ENCODE measurements at regions not wholly inside any gene's neighbourhood (a gene's known extent, or its start where the extent isn't known, plus 50 kb on each side); places are given as distances from the start of the nearest gene placed in this dataset.

GRCh38 chr12:77625441-77625840 lies 205.3 kb upstream of the NAV3 start:
- Histone ChIP-seq H3K27ac (ENCODE audit: low read length) (no peak overlapping the region), H3K4me3 (ENCODE audit: control insufficient read depth in 1 of 2, extremely low read depth in 1 of 2, low read length in 1 of 2) (no peak overlapping the region), H3K9me3 (no peaks in the 10 kb centered on the region), H3K4me1 (ENCODE audit: control insufficient read depth in 1 of 2, extremely low read depth in 1 of 2, insufficient read depth in 2 of 2, low read length in 2 of 2) (no peaks in the 10 kb centered on the region), H3K36me3 (ENCODE audit: control insufficient read depth in 2 of 2, extremely low read depth in 1 of 2, insufficient read depth in 1 of 2, low read length in 1 of 2) (no peaks in the 10 kb centered on the region), H3K27me3 (replicated peaks in 1 of 2; ENCODE audit: control insufficient read depth in 2 of 2, extremely low read depth in 1 of 2, insufficient read depth in 2 of 2, low read length in 1 of 2) (no peaks in the 10 kb centered on the region)
- Mint-ChIP-seq H3K27ac (no peak overlapping the region), H3K9me3 (peaks cover 14 to 31% (median 17%) of the 10 kb centered on the region in 3 donors), H3K4me1 (no peaks in the 10 kb centered on the region), H3K27me3 (no peaks in the 10 kb centered on the region), H3K4me3 (no peak overlapping the region), H3K36me3 (no peaks in the 10 kb centered on the region)
- no peak for ATAC-seq (replicated peaks in 1 of 4)
- DNase-seq = no peak
- CTCF ChIA-PET = no interaction called here
- POLR2A ChIA-PET = no interaction called here
- 100% methylated on average over 1 of the region's 3 CpGs for WGBS (ENCODE audit: insufficient coverage)

- no peaks in the 10 kb centered on the region for H3K4me1 Mint-ChIP-seq
- peaks cover 8 to 19% (median 14%) of the 10 kb centered on the region in 3 donors for H3K9me3 Mint-ChIP-seq
- no peaks in the 10 kb centered on the region for H3K27me3 ChIP-seq (replicated peaks in 1 of 2; ENCODE audit: control insufficient read depth in 2 of 2, extremely low read depth in 1 of 2, insufficient read depth in 2 of 2, low read length in 1 of 2)
- H3K27ac ChIP-seq (ENCODE audit: low read length) = no peak overlapping the region
- no peaks in the 10 kb centered on the region for H3K27me3 Mint-ChIP-seq
- ATAC-seq (replicated peaks in 1 of 4) (no peak), DNase-seq (no peak)
- no peaks in the 10 kb centered on the region for H3K4me1 ChIP-seq (ENCODE audit: control insufficient read depth in 1 of 2, extremely low read depth in 1 of 2, insufficient read depth in 2 of 2, low read length in 2 of 2)
- H3K27ac Mint-ChIP-seq = no peak overlapping the region
- H3K9me3 ChIP-seq = no peaks in the 10 kb centered on the region
- no peak overlapping the region for H3K4me3 ChIP-seq (ENCODE audit: control insufficient read depth in 1 of 2, extremely low read depth in 1 of 2, low read length in 1 of 2)
- H3K4me3 Mint-ChIP-seq = no peak overlapping the region
- no peaks in the 10 kb centered on the region for H3K36me3 ChIP-seq (ENCODE audit: control insufficient read depth in 2 of 2, extremely low read depth in 1 of 2, insufficient read depth in 1 of 2, low read length in 1 of 2)
- POLR2A ChIA-PET = interaction anchor here in 1 of 2 donors (0.5 kb wide), 1 partner anchor 12 kb away, joined by 3 read pairs; no protein-coding TSS in a partner anchor
- WGBS (ENCODE audit: insufficient coverage) = no CpG with 5 or more reads among the region's 3 CpGs
- no peaks in the 10 kb centered on the region for H3K36me3 Mint-ChIP-seq
- CTCF ChIA-PET = no interaction called here
Measured at GRCh38 chr12:77619425-77619824, 211.3 kb upstream of the NAV3 start.

GRCh38 chr12:77617818-77618217 lies 212.9 kb upstream of the NAV3 start:
- Mint-ChIP-seq H3K4me3 (no peak overlapping the region), H3K9me3 (peaks cover 5 to 11% (median 6%) of the 10 kb centered on the region in 3 donors), H3K27ac (no peak overlapping the region), H3K27me3 (no peaks in the 10 kb centered on the region), H3K36me3 (no peaks in the 10 kb centered on the region), H3K4me1 (no peaks in the 10 kb centered on the region)
- no peaks in the 10 kb centered on the region for H3K4me1 ChIP-seq (ENCODE audit: control insufficient read depth in 1 of 2, extremely low read depth in 1 of 2, insufficient read depth in 2 of 2, low read length in 2 of 2)
- ATAC-seq (replicated peaks in 1 of 4) = no peak
- no peaks in the 10 kb centered on the region for H3K9me3 ChIP-seq
- ChIA-PET POLR2A (no interaction called here), CTCF (no interaction called here)
- no peak overlapping the region for H3K27ac ChIP-seq (ENCODE audit: low read length)
- H3K27me3 ChIP-seq (replicated peaks in 1 of 2; ENCODE audit: control insufficient read depth in 2 of 2, extremely low read depth in 1 of 2, insufficient read depth in 2 of 2, low read length in 1 of 2) = no peaks in the 10 kb centered on the region
- no CpG with 5 or more reads among the region's 1 CpG for WGBS (ENCODE audit: insufficient coverage)
- DNase-seq = no peak
- no peak overlapping the region for H3K4me3 ChIP-seq (ENCODE audit: control insufficient read depth in 1 of 2, extremely low read depth in 1 of 2, low read length in 1 of 2)
- H3K36me3 ChIP-seq (ENCODE audit: control insufficient read depth in 2 of 2, extremely low read depth in 1 of 2, insufficient read depth in 1 of 2, low read length in 1 of 2) = no peaks in the 10 kb centered on the region

- no CpG with 5 or more reads among the region's 2 CpGs for WGBS (ENCODE audit: insufficient coverage)
Measured at GRCh38 chr12:77615332-77615731, 215.4 kb upstream of the NAV3 start.

GRCh38 chr12:77613411-77613810 lies 217.3 kb upstream of the NAV3 start:
- Mint-ChIP-seq H3K27ac (no peak overlapping the region), H3K9me3 (peaks cover 6 to 11% (median 7%) of the 10 kb centered on the region in 3 donors), H3K36me3 (no peaks in the 10 kb centered on the region), H3K4me3 (no peak overlapping the region), H3K27me3 (no peaks in the 10 kb centered on the region), H3K4me1 (no peaks in the 10 kb centered on the region)
- H3K27me3 ChIP-seq (replicated peaks in 1 of 2; ENCODE audit: control insufficient read depth in 2 of 2, extremely low read depth in 1 of 2, insufficient read depth in 2 of 2, low read length in 1 of 2) = no peaks in the 10 kb centered on the region
- no peaks in the 10 kb centered on the region for H3K36me3 ChIP-seq (ENCODE audit: control insufficient read depth in 2 of 2, extremely low read depth in 1 of 2, insufficient read depth in 1 of 2, low read length in 1 of 2)
- ChIA-PET CTCF (no interaction called here), POLR2A (no interaction called here)
- no peak for DNase-seq
- no peak overlapping the region for H3K4me3 ChIP-seq (ENCODE audit: control insufficient read depth in 1 of 2, extremely low read depth in 1 of 2, low read length in 1 of 2)
- no peaks in the 10 kb centered on the region for H3K4me1 ChIP-seq (ENCODE audit: control insufficient read depth in 1 of 2, extremely low read depth in 1 of 2, insufficient read depth in 2 of 2, low read length in 2 of 2)
- no CpG with 5 or more reads among the region's 4 CpGs for WGBS (ENCODE audit: insufficient coverage)
- no peak overlapping the region for H3K27ac ChIP-seq (ENCODE audit: low read length)
- H3K9me3 ChIP-seq = no peaks in the 10 kb centered on the region
- no peak for ATAC-seq (replicated peaks in 1 of 4)

More at GRCh38 chr12:77615332-77615731, 215.4 kb upstream of the NAV3 start:
- ChIA-PET POLR2A (no interaction called here), CTCF (no interaction called here)
- no peaks in the 10 kb centered on the region for H3K27me3 ChIP-seq (replicated peaks in 1 of 2; ENCODE audit: control insufficient read depth in 2 of 2, extremely low read depth in 1 of 2, insufficient read depth in 2 of 2, low read length in 1 of 2)
- ATAC-seq (replicated peaks in 1 of 4) (no peak), DNase-seq (no peak)
- H3K27ac ChIP-seq (ENCODE audit: low read length) = no peak overlapping the region
- no peaks in the 10 kb centered on the region for H3K4me1 ChIP-seq (ENCODE audit: control insufficient read depth in 1 of 2, extremely low read depth in 1 of 2, insufficient read depth in 2 of 2, low read length in 2 of 2)
- Mint-ChIP-seq H3K4me3 (no peak overlapping the region), H3K9me3 (peaks cover 6 to 11% (median 7%) of the 10 kb centered on the region in 3 donors), H3K27ac (no peak overlapping the region), H3K4me1 (no peaks in the 10 kb centered on the region), H3K36me3 (no peaks in the 10 kb centered on the region), H3K27me3 (no peaks in the 10 kb centered on the region)
- no peak overlapping the region for H3K4me3 ChIP-seq (ENCODE audit: control insufficient read depth in 1 of 2, extremely low read depth in 1 of 2, low read length in 1 of 2)
- H3K36me3 ChIP-seq (ENCODE audit: control insufficient read depth in 2 of 2, extremely low read depth in 1 of 2, insufficient read depth in 1 of 2, low read length in 1 of 2) = no peaks in the 10 kb centered on the region
- H3K9me3 ChIP-seq = no peaks in the 10 kb centered on the region

GRCh38 chr12:77610446-77610845 lies 220.2 kb upstream of the NAV3 start:
- no peaks in the 10 kb centered on the region for H3K36me3 Mint-ChIP-seq
- no CpG with 5 or more reads among the region's 2 CpGs for WGBS (ENCODE audit: insufficient coverage)
- H3K4me1 Mint-ChIP-seq = no peaks in the 10 kb centered on the region
- Histone ChIP-seq H3K27me3 (replicated peaks in 1 of 2; ENCODE audit: control insufficient read depth in 2 of 2, extremely low read depth in 1 of 2, insufficient read depth in 2 of 2, low read length in 1 of 2) (no peaks in the 10 kb centered on the region), H3K4me3 (ENCODE audit: control insufficient read depth in 1 of 2, extremely low read depth in 1 of 2, low read length in 1 of 2) (no peak overlapping the region), H3K27ac (ENCODE audit: low read length) (no peak overlapping the region), H3K36me3 (ENCODE audit: control insufficient read depth in 2 of 2, extremely low read depth in 1 of 2, insufficient read depth in 1 of 2, low read length in 1 of 2) (no peaks in the 10 kb centered on the region), H3K9me3 (no peaks in the 10 kb centered on the region), H3K4me1 (ENCODE audit: control insufficient read depth in 1 of 2, extremely low read depth in 1 of 2, insufficient read depth in 2 of 2, low read length in 2 of 2) (no peaks in the 10 kb centered on the region)
- no peak for ATAC-seq (replicated peaks in 1 of 4)
- CTCF ChIA-PET = no interaction called here
- H3K27ac Mint-ChIP-seq = no peak overlapping the region
- DNase-seq = no peak
- H3K4me3 Mint-ChIP-seq = no peak overlapping the region
- POLR2A ChIA-PET = no interaction called here
- no peaks in the 10 kb centered on the region for H3K27me3 Mint-ChIP-seq
- peaks cover 0 to 7% (median 0%) of the 10 kb centered on the region in 3 donors for H3K9me3 Mint-ChIP-seq

- Histone ChIP-seq H3K4me3 (ENCODE audit: control insufficient read depth in 1 of 2, extremely low read depth in 1 of 2, low read length in 1 of 2) (no peak overlapping the region), H3K36me3 (ENCODE audit: control insufficient read depth in 2 of 2, extremely low read depth in 1 of 2, insufficient read depth in 1 of 2, low read length in 1 of 2) (no peaks in the 10 kb centered on the region), H3K27me3 (replicated peaks in 1 of 2; ENCODE audit: control insufficient read depth in 2 of 2, extremely low read depth in 1 of 2, insufficient read depth in 2 of 2, low read length in 1 of 2) (no peaks in the 10 kb centered on the region), H3K4me1 (ENCODE audit: control insufficient read depth in 1 of 2, extremely low read depth in 1 of 2, insufficient read depth in 2 of 2, low read length in 2 of 2) (no peaks in the 10 kb centered on the region), H3K27ac (ENCODE audit: low read length) (no peak overlapping the region), H3K9me3 (no peaks in the 10 kb centered on the region)
- Mint-ChIP-seq H3K27ac (no peak overlapping the region), H3K4me1 (no peaks in the 10 kb centered on the region), H3K27me3 (no peaks in the 10 kb centered on the region), H3K4me3 (no peak overlapping the region), H3K36me3 (no peaks in the 10 kb centered on the region), H3K9me3 (peaks cover 0 to 7% (median under 1%) of the 10 kb centered on the region in 3 donors)
- ATAC-seq (replicated peaks in 1 of 4) = no peak
- CTCF ChIA-PET = no interaction called here
- DNase-seq = no peak
- POLR2A ChIA-PET = no interaction called here
- WGBS (ENCODE audit: insufficient coverage) = 80% methylated on average over 1 of the region's 2 CpGs
Measured at GRCh38 chr12:77609016-77609415, 221.7 kb upstream of the NAV3 start.

Measured in T-cell (primary cell).